ENCODE measurements at regions not wholly inside any gene's neighbourhood (a gene's known extent, or its start where the extent isn't known, plus 50 kb on each side); places are given as distances from the start of the nearest gene placed in this dataset.

DNA sequence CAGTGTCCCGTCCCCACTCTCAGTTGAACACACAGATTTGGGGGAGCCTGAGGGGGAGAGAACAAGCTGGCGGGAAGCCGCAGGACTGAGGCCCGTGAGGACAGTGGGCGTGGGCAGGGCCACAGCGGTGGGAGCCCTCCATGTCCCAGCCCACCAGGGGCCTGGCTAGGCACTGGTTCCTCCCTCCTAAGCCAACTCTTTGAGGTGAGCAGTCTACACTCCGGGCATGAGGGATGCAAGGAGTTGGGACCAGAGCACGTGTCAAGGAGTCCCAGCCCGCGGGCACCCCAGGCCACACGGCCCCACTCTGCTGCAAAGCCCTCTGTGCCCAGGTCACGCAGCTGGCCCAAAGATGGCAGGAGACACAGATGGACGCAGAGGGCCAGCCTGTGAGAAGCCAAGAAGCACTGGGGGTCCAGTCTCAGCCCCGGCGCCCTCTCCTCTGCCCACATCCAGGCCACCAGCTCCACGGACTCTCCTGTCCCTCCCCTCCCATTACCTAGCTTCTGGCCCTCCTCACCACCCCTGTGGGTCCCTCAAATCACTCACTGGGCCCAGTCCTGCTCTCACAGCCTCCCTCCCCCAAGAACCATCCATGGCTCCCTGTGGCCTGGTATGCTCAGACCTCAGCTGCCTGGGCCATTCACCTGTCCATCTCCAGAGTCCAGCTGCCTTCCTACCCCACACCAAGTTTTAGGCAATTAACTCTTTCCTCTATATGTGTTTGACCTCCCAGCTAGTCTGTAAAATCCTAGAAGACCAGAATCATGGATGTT lies 206.5 kb downstream of the RBFOX3 start:
- DNase-seq (ENCODE audit: low read depth), result no peak
- TF ChIP-seq, protein P1, sequence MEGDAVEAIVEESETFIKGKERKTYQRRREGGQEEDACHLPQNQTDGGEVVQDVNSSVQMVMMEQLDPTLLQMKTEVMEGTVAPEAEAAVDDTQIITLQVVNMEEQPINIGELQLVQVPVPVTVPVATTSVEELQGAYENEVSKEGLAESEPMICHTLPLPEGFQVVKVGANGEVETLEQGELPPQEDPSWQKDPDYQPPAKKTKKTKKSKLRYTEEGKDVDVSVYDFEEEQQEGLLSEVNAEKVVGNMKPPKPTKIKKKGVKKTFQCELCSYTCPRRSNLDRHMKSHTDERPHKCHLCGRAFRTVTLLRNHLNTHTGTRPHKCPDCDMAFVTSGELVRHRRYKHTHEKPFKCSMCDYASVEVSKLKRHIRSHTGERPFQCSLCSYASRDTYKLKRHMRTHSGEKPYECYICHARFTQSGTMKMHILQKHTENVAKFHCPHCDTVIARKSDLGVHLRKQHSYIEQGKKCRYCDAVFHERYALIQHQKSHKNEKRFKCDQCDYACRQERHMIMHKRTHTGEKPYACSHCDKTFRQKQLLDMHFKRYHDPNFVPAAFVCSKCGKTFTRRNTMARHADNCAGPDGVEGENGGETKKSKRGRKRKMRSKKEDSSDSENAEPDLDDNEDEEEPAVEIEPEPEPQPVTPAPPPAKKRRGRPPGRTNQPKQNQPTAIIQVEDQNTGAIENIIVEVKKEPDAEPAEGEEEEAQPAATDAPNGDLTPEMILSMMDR (IDR thresholded peaks at IDR 0.05; ENCODE audit: insufficient read depth, low read depth, low read length, missing control alignments), result no peak
- no peak overlapping the region for H3K4me3 ChIP-seq (ENCODE audit: low read length)

DNA sequence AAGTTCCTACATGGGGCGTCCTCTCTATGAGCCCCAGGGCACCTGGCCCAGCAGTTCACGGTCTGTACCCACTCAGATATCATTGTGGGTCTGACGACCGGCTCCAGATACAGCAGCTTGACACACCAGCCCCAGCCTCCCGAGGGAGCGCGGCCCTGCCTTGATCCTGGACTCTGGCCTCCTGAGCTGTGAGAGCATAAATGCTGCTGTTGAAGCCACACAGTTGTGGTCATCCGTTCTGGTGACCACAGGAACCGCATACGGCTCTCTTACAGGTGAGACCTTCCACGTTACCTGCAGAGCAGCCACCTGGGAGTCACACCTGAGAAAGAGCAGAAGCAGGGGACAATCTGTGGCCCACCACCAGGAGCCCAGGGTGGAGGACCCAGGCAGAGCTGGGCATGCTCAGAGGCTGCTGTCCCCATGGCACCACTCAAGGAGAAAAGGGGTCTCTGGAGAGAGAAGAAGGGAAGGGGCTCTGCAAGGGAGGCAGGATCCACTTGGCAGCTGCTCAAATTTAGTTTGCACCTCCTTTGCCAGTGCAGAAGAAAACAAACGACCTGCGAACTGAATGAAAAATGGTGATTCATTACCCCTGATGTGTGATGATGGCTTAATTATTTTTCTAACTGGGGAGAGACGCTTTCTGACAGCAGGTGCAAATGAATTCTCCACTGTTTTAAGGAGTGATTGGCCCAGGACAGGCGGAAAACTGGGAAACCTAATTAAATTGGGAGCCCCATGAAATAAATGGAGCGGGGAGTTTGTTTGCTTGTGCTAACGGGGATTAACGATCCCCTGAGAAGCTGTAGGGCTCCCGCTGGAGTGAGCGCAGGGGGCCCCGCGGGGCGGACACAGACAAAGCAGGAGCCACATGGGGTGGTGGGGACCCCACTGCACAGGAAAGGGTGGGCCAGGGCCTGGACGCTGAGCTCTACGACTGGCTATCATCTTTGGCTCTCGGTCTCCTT lies 208.9 kb downstream of the RBFOX3 start:
- no peak overlapping the region for H3K4me3 ChIP-seq (ENCODE audit: low read length)
- TF ChIP-seq, protein P1 (IDR thresholded peaks at IDR 0.05; ENCODE audit: insufficient read depth, low read depth, low read length, missing control alignments), result no peak
- DNase-seq (ENCODE audit: low read depth), result no peak

DNA sequence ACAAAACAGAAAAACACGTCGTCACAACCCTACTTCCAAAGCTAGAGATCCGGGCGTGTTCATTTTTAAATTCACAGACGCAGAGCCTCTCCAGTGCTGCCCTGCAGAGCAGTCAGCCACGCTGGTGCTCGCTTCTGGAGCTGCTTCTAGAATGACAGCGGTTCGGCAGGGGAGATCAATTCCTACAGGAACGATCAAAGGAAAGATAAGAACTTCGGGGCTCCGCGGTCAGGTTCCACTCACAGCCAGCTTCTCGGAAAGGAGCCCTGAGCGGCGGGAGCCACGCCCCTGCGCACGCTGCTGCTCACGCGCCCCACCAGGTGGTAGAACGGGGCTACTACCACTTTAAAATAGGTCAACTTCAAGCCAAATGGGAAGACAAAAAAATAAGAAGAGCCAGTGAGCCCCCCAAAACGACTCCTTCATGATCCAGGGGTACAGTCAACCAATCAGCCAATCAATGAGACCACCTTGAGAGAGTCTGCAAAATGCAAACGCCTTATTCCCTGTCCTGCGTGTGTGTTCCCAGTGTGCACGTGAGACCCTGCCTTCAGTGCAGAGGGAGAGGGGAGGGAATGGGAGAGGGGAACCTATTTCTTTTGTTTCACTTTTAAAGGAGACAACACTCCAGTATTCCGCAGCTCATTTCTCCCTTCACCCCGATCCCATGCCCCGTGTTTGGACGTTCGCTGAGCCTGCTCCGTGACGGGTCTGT lies 209.7 kb downstream of the RBFOX3 start:
- TF ChIP-seq, protein P1 (IDR thresholded peaks at IDR 0.05; ENCODE audit: insufficient read depth, low read depth, low read length, missing control alignments), result peak; percentile 89
- H3K4me3 ChIP-seq (ENCODE audit: low read length), result no peak overlapping the region
- peak; percentile 53 for DNase-seq (ENCODE audit: low read depth)

DNA sequence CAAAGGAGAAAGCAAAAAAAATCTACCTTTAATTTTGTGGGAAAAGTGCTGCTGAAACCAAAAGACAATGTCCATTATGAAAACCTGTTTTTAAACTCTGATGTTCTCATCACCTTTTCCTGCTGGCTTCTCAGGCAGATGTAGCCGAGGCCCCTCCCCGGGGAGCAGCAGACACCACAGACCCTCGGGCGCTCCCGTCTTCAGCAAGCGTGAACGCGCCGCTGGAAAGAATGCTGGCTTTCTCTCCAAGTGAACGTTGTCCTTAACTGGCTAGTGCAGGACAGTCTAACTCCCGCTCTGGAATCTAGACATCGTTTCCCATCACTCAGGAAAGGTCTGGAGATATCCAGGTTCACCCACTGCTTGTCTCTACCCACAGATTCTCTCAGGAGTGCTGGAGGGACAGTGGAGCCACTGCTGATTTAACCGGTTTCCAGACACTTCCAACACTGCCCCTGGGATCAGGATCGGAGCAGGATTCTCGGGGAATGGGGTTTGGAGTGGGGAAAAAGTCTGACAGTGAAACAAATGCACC lies 211.2 kb downstream of the RBFOX3 start:
- TF ChIP-seq, protein P1 (IDR thresholded peaks at IDR 0.05; ENCODE audit: insufficient read depth, low read depth, low read length, missing control alignments), result no peak
- no peak for DNase-seq (ENCODE audit: low read depth)
- no peak overlapping the region for H3K4me3 ChIP-seq (ENCODE audit: low read length)

DNA sequence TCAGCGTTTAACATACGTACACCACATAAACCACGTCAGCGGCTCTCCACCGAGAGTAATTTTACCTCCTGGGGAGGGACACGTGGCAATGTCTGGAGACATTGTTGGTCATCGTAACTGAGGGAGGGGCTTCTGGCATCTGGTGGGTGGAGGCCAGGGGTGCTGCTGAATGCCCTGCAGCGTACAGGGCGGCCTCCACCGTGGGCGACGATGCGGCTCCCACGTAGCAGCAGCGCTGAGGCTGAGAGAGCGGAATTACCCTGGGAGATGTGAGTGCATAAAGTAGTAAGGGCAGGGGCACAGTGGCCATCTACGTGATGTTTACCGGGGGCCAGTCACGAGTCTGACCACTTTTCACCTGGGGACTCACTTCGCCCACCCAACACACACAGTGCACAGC lies 212.4 kb downstream of the RBFOX3 start:
- TF ChIP-seq, protein P1 (IDR thresholded peaks at IDR 0.05; ENCODE audit: insufficient read depth, low read depth, low read length, missing control alignments), result no peak
- no peak for DNase-seq (ENCODE audit: low read depth)
- no peak overlapping the region for H3K4me3 ChIP-seq (ENCODE audit: low read length)

DNA sequence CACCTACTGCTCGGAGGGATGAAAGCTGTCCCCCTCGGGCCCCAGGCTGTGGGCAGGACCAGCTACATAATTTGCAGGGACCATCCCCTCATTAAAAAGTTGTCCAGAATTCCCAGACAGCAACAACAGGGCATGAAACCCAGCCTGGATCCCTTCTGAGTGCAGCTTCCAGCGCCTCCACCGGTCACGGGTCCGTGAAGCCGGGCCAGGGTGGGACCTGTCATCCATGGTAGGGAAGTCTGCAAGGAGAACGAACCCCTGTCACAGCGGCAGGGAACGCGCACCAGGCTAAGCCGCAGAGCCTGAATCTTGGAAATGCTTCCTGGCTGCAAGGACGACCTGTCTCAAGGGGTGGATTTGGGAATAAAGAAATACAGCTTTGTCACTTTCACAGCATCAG lies 214.2 kb downstream of the RBFOX3 start:
- no peak overlapping the region for H3K4me3 ChIP-seq (ENCODE audit: low read length)
- TF ChIP-seq, protein P1 (IDR thresholded peaks at IDR 0.05; ENCODE audit: insufficient read depth, low read depth, low read length, missing control alignments), result no peak
- no peak for DNase-seq (ENCODE audit: low read depth)
